ENCODE measurements at regions not wholly inside any gene's neighbourhood (a gene's known extent, or its start where the extent isn't known, plus 50 kb on each side); places are given as distances from the start of the nearest gene placed in this dataset.
A peak's percentile ranks its signal among the peaks of the same experiment; 100 is the strongest.

GRCh38 chr14:106500571-106500970 is 974.2 kb downstream of the TMEM121 start:
- Mint-ChIP-seq H3K27ac (no peak overlapping the region), H3K4me3 (no peak overlapping the region), H3K9me3 (no peaks in the 10 kb centered on the region), H3K27me3 (peaks cover 1% of the 10 kb centered on the region), H3K36me3 (ENCODE audit: low read depth) (no peaks in the 10 kb centered on the region), H3K4me1 (ENCODE audit: low read depth) (peaks cover 10% of the 10 kb centered on the region)
- CTCF ChIA-PET, result interaction anchor here (0.6 to 5.8 kb wide), 8 partner anchors 8 to 157 kb away, joined by 3 to 48 read pairs (median 4); no protein-coding TSS in a partner anchor
- intact Hi-C loops (cut with micrococcal nuclease), result no loop called here
- ATAC-seq (no peak), DNase-seq (no peak)
- TF ChIP-seq CTCF (IDR thresholded peaks at IDR 0.05), result no peak
- POLR2A ChIA-PET, result interaction anchor here (0.6 kb wide), 1 partner anchor 145 kb away, joined by 3 read pairs; no protein-coding TSS in a partner anchor

- H3K36me3 Mint-ChIP-seq (ENCODE audit: low read depth), result no peaks in the 10 kb centered on the region
- H3K9me3 Mint-ChIP-seq, result no peaks in the 10 kb centered on the region
- H3K27me3 Mint-ChIP-seq, result peaks cover 1% of the 10 kb centered on the region
- DNase-seq (no peak), ATAC-seq (peak; percentile 54)
- ChIA-PET POLR2A (interaction anchor here (1.4 kb wide), 1 partner anchor 12 kb away, joined by 3 read pairs; no protein-coding TSS in a partner anchor), CTCF (interaction anchor here (0.8 to 8.4 kb wide), 10 partner anchors 10 to 193 kb away, joined by 3 to 106 read pairs (median 4); no protein-coding TSS in a partner anchor)
- no peak for TF ChIP-seq CTCF (IDR thresholded peaks at IDR 0.05)
- peak overlapping the region; percentile 0 for H3K27ac Mint-ChIP-seq
- intact Hi-C loops (cut with micrococcal nuclease), result no loop called here
- H3K4me3 Mint-ChIP-seq, result no peak overlapping the region
- peaks cover 22% of the 10 kb centered on the region for H3K4me1 Mint-ChIP-seq (ENCODE audit: low read depth)
Observed at GRCh38 chr14:106501898-106502297, 975.5 kb downstream of the TMEM121 start.

- Mint-ChIP-seq H3K27ac (no peak overlapping the region), H3K27me3 (peaks cover 1% of the 10 kb centered on the region), H3K9me3 (no peaks in the 10 kb centered on the region), H3K4me1 (ENCODE audit: low read depth) (peaks cover 52% of the 10 kb centered on the region), H3K36me3 (ENCODE audit: low read depth) (no peaks in the 10 kb centered on the region), H3K4me3 (no peak overlapping the region)
- DNase-seq (no peak), ATAC-seq (no peak)
- ChIA-PET POLR2A (no interaction called here), CTCF (interaction anchor here (5.8 to 8.4 kb wide), 3 partner anchors 14 to 87 kb away, joined by 48 to 106 read pairs (median 51); no protein-coding TSS in a partner anchor)
- intact Hi-C loops (cut with micrococcal nuclease), result no loop called here
- TF ChIP-seq CTCF (IDR thresholded peaks at IDR 0.05), result no peak
Observed at GRCh38 chr14:106505366-106505765, 979.0 kb downstream of the TMEM121 start.

- CTCF ChIA-PET, result interaction anchor here (0.9 to 8.4 kb wide), 17 partner anchors 8 to 502 kb away, joined by 3 to 106 read pairs (median 10); no protein-coding TSS in a partner anchor
- Mint-ChIP-seq H3K4me1 (ENCODE audit: low read depth) (peaks cover 66% of the 10 kb centered on the region), H3K9me3 (no peaks in the 10 kb centered on the region), H3K27ac (peak overlapping the region; percentile 78), H3K36me3 (ENCODE audit: low read depth) (no peaks in the 10 kb centered on the region), H3K27me3 (no peaks in the 10 kb centered on the region), H3K4me3 (peak overlapping the region; percentile 9)
- POLR2A ChIA-PET, result interaction anchor here (0.6 to 2.3 kb wide), 3 partner anchors 16 to 26 kb away, joined by 3 to 8 read pairs (median 3); no protein-coding TSS in a partner anchor
- ATAC-seq (peak; percentile 67), DNase-seq (peak; percentile 77)
- no peak for TF ChIP-seq CTCF (IDR thresholded peaks at IDR 0.05)
- intact Hi-C loops (cut with micrococcal nuclease), result no loop called here
Observed at GRCh38 chr14:106506881-106507305, 980.5 kb downstream of the TMEM121 start.

- no peaks in the 10 kb centered on the region for H3K27me3 Mint-ChIP-seq
- H3K4me1 Mint-ChIP-seq (ENCODE audit: low read depth), result peaks cover 69% of the 10 kb centered on the region
- TF ChIP-seq CTCF (IDR thresholded peaks at IDR 0.05), result no peak
- intact Hi-C loops (cut with micrococcal nuclease), result no loop called here
- H3K27ac Mint-ChIP-seq, result peak overlapping the region; percentile 78
- ATAC-seq, result peak; percentile 61
- peak overlapping the region; percentile 9 for H3K4me3 Mint-ChIP-seq
- no peaks in the 10 kb centered on the region for H3K9me3 Mint-ChIP-seq
- ChIA-PET POLR2A (interaction anchor here (0.9 to 2.3 kb wide), 2 partner anchors 16 to 18 kb away, joined by 3 to 8 read pairs; no protein-coding TSS in a partner anchor), CTCF (interaction anchor here (0.9 to 8.4 kb wide), 20 partner anchors 8 to 502 kb away, joined by 3 to 106 read pairs (median 6); no protein-coding TSS in a partner anchor)
- peak; percentile 44 for DNase-seq
- H3K36me3 Mint-ChIP-seq (ENCODE audit: low read depth), result no peaks in the 10 kb centered on the region
Observed at GRCh38 chr14:106507354-106507753, 981.0 kb downstream of the TMEM121 start.
